ENCODE measurements at regions not wholly inside any gene's neighbourhood (a gene's known extent, or its start where the extent isn't known, plus 50 kb on each side); places are given as distances from the start of the nearest gene placed in this dataset.

DNA sequence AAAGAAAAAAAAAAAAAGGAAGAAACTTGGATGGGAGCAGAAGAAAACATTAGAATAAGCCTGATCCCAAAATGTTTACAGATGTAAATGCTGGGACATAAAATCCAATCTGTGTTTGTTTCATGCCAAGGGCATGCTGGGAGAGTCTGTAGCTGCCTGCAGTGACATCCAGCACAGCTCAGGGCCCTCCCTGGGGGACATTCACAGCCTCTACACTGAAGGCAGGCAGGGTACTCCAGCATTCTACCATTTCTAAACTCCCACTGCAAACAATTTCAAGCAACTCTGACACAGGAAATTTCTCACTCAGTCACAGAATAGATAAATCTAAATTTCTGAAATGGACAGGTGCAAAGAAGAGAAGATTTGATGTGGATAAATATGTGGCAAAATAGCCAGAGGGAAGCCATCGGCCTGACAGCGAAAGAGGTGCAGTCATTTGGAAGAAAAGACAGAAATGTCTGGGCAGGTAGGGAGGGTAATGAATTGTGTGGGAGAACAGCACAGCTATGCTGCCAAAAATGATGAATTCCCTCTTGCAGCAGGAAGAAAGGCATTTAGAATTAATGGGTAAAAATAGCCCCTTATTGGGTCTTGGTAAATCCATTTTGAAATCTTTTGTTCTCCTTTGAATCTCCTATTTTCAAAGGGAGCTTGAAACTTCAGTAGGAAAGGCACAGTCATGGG is 199.4 kb downstream of the MED10 start:
- TF ChIP-seq EP300 (IDR thresholded peaks at IDR 0.05) (no peak), POLR2A (IDR thresholded peaks at IDR 0.05) (no peak), CTCF (IDR thresholded peaks at IDR 0.05) (no peak)

Data from gastroesophageal sphincter (tissue), 3 donors.